ENCODE measurements at regions not wholly inside any gene's neighbourhood (a gene's known extent, or its start where the extent isn't known, plus 50 kb on each side); places are given as distances from the start of the nearest gene placed in this dataset.

DNA sequence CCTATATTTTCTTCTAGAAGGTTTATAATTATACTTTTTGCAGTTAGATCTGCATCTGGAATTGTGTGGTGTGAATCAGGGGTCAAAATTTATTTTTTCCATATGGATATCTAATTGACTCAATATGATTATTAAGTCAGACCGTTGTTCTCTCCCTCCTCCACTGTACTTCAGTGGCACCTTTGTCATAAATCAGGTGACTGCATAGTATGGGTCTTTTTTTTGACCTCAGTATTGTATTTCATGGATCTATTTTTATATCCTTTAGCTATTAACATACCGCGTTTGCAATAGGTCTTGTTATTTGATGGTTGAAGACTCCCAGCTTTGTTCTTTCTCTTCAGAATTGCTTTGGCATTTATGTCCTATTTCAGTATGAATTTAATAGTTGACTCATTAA is 107.4 kb downstream of the BOD1 start:
- H3K27me3 ChIP-seq (ENCODE audit: control insufficient read depth in 2 of 2, insufficient read depth in 2 of 2, low read length in 2 of 2), result peaks cover 3 to 21% of the 10 kb centered on the region in 2 donors
- TF ChIP-seq, protein P1, sequence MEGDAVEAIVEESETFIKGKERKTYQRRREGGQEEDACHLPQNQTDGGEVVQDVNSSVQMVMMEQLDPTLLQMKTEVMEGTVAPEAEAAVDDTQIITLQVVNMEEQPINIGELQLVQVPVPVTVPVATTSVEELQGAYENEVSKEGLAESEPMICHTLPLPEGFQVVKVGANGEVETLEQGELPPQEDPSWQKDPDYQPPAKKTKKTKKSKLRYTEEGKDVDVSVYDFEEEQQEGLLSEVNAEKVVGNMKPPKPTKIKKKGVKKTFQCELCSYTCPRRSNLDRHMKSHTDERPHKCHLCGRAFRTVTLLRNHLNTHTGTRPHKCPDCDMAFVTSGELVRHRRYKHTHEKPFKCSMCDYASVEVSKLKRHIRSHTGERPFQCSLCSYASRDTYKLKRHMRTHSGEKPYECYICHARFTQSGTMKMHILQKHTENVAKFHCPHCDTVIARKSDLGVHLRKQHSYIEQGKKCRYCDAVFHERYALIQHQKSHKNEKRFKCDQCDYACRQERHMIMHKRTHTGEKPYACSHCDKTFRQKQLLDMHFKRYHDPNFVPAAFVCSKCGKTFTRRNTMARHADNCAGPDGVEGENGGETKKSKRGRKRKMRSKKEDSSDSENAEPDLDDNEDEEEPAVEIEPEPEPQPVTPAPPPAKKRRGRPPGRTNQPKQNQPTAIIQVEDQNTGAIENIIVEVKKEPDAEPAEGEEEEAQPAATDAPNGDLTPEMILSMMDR (IDR thresholded peaks at IDR 0.05), result no peak
- Mint-ChIP-seq H3K27me3 (ENCODE audit: low read depth in 3 of 3) (peaks cover 14 to 22% (median 20%) of the 10 kb centered on the region in 3 donors), H3K27ac (no peak overlapping the region), H3K9me3 (peaks cover 2 to 17% (median 11%) of the 10 kb centered on the region in 7 donors), H3K4me3 (no peak overlapping the region), H3K36me3 (no peaks in the 10 kb centered on the region), H3K4me1 (no peaks in the 10 kb centered on the region)
- H3K79me2 ChIP-seq (ENCODE audit: insufficient read depth, low read length), result no peaks in the 10 kb centered on the region
- no peak overlapping the region for H3K4me3 ChIP-seq (replicated peaks in 1 of 3; ENCODE audit: low read depth in 2 of 3, low read length in 3 of 3)
- no peak overlapping the region for H3K4me2 ChIP-seq (replicated peaks; ENCODE audit: extremely low read depth, low read length, poor library complexity, severe bottlenecking)
- no peak for DNase-seq
- H4K20me1 ChIP-seq (ENCODE audit: insufficient read depth, low read length), result no peaks in the 10 kb centered on the region
- no peaks in the 10 kb centered on the region for H3K36me3 ChIP-seq (replicated peaks in 1 of 2; ENCODE audit: control insufficient read depth in 1 of 2, insufficient read depth in 2 of 2, low read length in 2 of 2)
- no CpG with 5 or more reads among the region's 3 CpGs for WGBS (ENCODE audit: insufficient coverage)
- H3K27ac ChIP-seq (ENCODE audit: low read depth in 1 of 2, low read length in 2 of 2), result no peak overlapping the region
- H3K9ac ChIP-seq (ENCODE audit: insufficient read depth, low read length, poor library complexity, severe bottlenecking), result no peak overlapping the region
- no peaks in the 10 kb centered on the region for H3K4me1 ChIP-seq (ENCODE audit: control insufficient read depth in 1 of 2, insufficient read depth in 2 of 2, low read length in 2 of 2)
- peaks cover 7 to 13% of the 10 kb centered on the region in 2 donors for H3K9me3 ChIP-seq (replicated peaks in 1 of 2; ENCODE audit: control insufficient read depth in 1 of 2, insufficient read depth in 1 of 2, low read length in 2 of 2)
- intact Hi-C loops (cut with micrococcal nuclease), result no loop called here
- no peak overlapping the region for H2AFZ ChIP-seq (ENCODE audit: insufficient read depth, low read depth, low read length, poor library complexity, severe bottlenecking)

DNA sequence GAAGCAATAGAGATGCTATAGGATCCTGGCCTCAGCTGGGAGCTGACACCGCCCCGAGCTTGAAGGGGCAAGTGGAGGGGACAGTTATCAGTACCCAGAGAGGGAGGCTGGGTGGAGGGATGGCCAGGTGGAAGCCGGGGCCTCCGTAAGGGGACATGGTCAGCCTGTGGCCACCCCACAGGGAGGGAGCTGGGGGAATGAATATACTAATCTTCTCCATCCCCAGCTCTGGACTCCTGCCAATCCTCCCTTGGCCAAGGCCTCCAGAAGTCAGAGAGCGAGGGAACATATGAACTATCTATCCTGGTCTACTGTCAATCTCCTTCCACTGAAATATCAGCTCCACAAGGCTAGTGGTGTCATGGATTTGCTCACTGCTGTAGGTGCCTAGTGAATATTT is 109.3 kb downstream of the BOD1 start:
- H3K9ac ChIP-seq (ENCODE audit: insufficient read depth, low read length, poor library complexity, severe bottlenecking), result no peak overlapping the region
- H3K27ac ChIP-seq (ENCODE audit: low read depth in 1 of 2, low read length in 2 of 2), result no peak overlapping the region
- Mint-ChIP-seq H3K27me3 (ENCODE audit: low read depth in 3 of 3) (peaks cover 5 to 11% (median 10%) of the 10 kb centered on the region in 3 donors), H3K36me3 (no peaks in the 10 kb centered on the region), H3K9me3 (peaks cover 2 to 16% (median 10%) of the 10 kb centered on the region in 7 donors), H3K4me3 (no peak overlapping the region), H3K27ac (no peak overlapping the region), H3K4me1 (no peaks in the 10 kb centered on the region)
- no peaks in the 10 kb centered on the region for H4K20me1 ChIP-seq (ENCODE audit: insufficient read depth, low read length)
- intact Hi-C loops (cut with micrococcal nuclease), result no loop called here
- TF ChIP-seq, protein P1 (IDR thresholded peaks at IDR 0.05), result no peak
- H2AFZ ChIP-seq (ENCODE audit: insufficient read depth, low read depth, low read length, poor library complexity, severe bottlenecking), result no peak overlapping the region
- no peak overlapping the region for H3K4me2 ChIP-seq (replicated peaks; ENCODE audit: extremely low read depth, low read length, poor library complexity, severe bottlenecking)
- DNase-seq, result no peak
- peaks cover 7 to 13% of the 10 kb centered on the region in 2 donors for H3K9me3 ChIP-seq (replicated peaks in 1 of 2; ENCODE audit: control insufficient read depth in 1 of 2, insufficient read depth in 1 of 2, low read length in 2 of 2)
- H3K4me1 ChIP-seq (ENCODE audit: control insufficient read depth in 1 of 2, insufficient read depth in 2 of 2, low read length in 2 of 2), result no peaks in the 10 kb centered on the region
- H3K27me3 ChIP-seq (ENCODE audit: control insufficient read depth in 2 of 2, insufficient read depth in 2 of 2, low read length in 2 of 2), result peaks cover 0 to 11% of the 10 kb centered on the region in 2 donors
- H3K79me2 ChIP-seq (ENCODE audit: insufficient read depth, low read length), result no peaks in the 10 kb centered on the region
- no peak overlapping the region for H3K4me3 ChIP-seq (replicated peaks in 1 of 3; ENCODE audit: low read depth in 2 of 3, low read length in 3 of 3)
- H3K36me3 ChIP-seq (replicated peaks in 1 of 2; ENCODE audit: control insufficient read depth in 1 of 2, insufficient read depth in 2 of 2, low read length in 2 of 2), result no peaks in the 10 kb centered on the region
- WGBS (ENCODE audit: insufficient coverage), result no CpG with 5 or more reads among the region's 5 CpGs
